ENCODE measurements at regions not wholly inside any gene's neighbourhood (a gene's known extent, or its start where the extent isn't known, plus 50 kb on each side); places are given as distances from the start of the nearest gene placed in this dataset.
"Not testable (repeated sequence)": the region's sequence is repeated elsewhere in the genome, so short reads cannot be mapped to it uniquely, and the experiment has no call there.

GRCh38 chr1:199020904-199021303, 382.1 kb downstream of the PTPRC start:
- ATAC-seq (no peak), DNase-seq (no peak)
- Histone ChIP-seq H3K27ac (no peak overlapping the region), H3K4me1 (no peaks in the 10 kb centered on the region), H3K27me3 (no peaks in the 10 kb centered on the region), H3K4me3 (no peak overlapping the region), H3K36me3 (no peaks in the 10 kb centered on the region), H3K9me3 (no peaks in the 10 kb centered on the region)
- intact Hi-C loops (cut with DNase I), result no loop called here
- no peak for TF ChIP-seq CTCF (IDR thresholded peaks at IDR 0.05)

GRCh38 chr1:199029401-199029800, 390.6 kb downstream of the PTPRC start:
- Histone ChIP-seq H3K4me3 (no peak overlapping the region), H3K4me1 (no peaks in the 10 kb centered on the region), H3K9me3 (no peaks in the 10 kb centered on the region), H3K36me3 (no peaks in the 10 kb centered on the region), H3K27me3 (no peaks in the 10 kb centered on the region), H3K27ac (no peak overlapping the region)
- TF ChIP-seq CTCF (IDR thresholded peaks at IDR 0.05), result no peak
- DNase-seq, result no peak
- intact Hi-C loops (cut with DNase I), result no loop called here
- ATAC-seq, result no peak

GRCh38 chr1:199029855-199030254, 391.0 kb downstream of the PTPRC start:
- H3K27ac ChIP-seq, result no peak overlapping the region
- H3K4me3 ChIP-seq, result no peak overlapping the region
- no peaks in the 10 kb centered on the region for H3K4me1 ChIP-seq
- ATAC-seq (no peak), DNase-seq (no peak)
- no peaks in the 10 kb centered on the region for H3K27me3 ChIP-seq
- H3K9me3 ChIP-seq, result no peaks in the 10 kb centered on the region
- intact Hi-C loops (cut with DNase I), result no loop called here
- no peak for TF ChIP-seq CTCF (IDR thresholded peaks at IDR 0.05)
- no peaks in the 10 kb centered on the region for H3K36me3 ChIP-seq

GRCh38 chr1:199030541-199030940, 391.7 kb downstream of the PTPRC start:
- intact Hi-C loops (cut with DNase I); H3K27ac ChIP-seq; H3K27me3 ChIP-seq; H3K36me3 ChIP-seq; H3K4me3 ChIP-seq; ATAC-seq; H3K4me1 ChIP-seq; DNase-seq; H3K9me3 ChIP-seq: not testable (repeated sequence)

- H3K4me1 ChIP-seq; H3K36me3 ChIP-seq; H3K9me3 ChIP-seq; H3K27me3 ChIP-seq; DNase-seq; H3K4me3 ChIP-seq; H3K27ac ChIP-seq; intact Hi-C loops (cut with DNase I); ATAC-seq: not testable (repeated sequence)
These were observed 392.3 kb downstream of the PTPRC start for GRCh38 chr1:199031170-199031569.

- intact Hi-C loops (cut with DNase I); H3K9me3 ChIP-seq; H3K36me3 ChIP-seq; ATAC-seq; H3K4me1 ChIP-seq; H3K4me3 ChIP-seq; H3K27ac ChIP-seq; DNase-seq; H3K27me3 ChIP-seq: not testable (repeated sequence)
These were observed 393.6 kb downstream of the PTPRC start for GRCh38 chr1:199032479-199032878.

GRCh38 chr1:199033661-199034060, 394.8 kb downstream of the PTPRC start:
- no peak for TF ChIP-seq CTCF (IDR thresholded peaks at IDR 0.05)
- intact Hi-C loops (cut with DNase I), result no loop called here
- no peak for DNase-seq
- ATAC-seq, result no peak
- Histone ChIP-seq H3K4me1 (no peaks in the 10 kb centered on the region), H3K9me3 (no peaks in the 10 kb centered on the region), H3K27ac (no peak overlapping the region), H3K4me3 (no peak overlapping the region), H3K27me3 (no peaks in the 10 kb centered on the region), H3K36me3 (no peaks in the 10 kb centered on the region)

All from upper lobe of right lung (tissue), 1 donor.